GM21515 (cell line): ENCODE measurements at regions not wholly inside any gene's neighbourhood (a gene's known extent, or its start where the extent isn't known, plus 50 kb on each side); places are given as distances from the start of the nearest gene placed in this dataset.
"Not testable (repeated sequence)": the region's sequence is repeated elsewhere in the genome, so short reads cannot be mapped to it uniquely, and the experiment has no call there.

ENCODE experiments used
- ATAC-seq: cut with Tn5 transposase; IDR thresholded peaks from one replicate; pipeline ENCODE4 v1.9.1; 2021; ENCODE audit not compliant: unreplicated experiment

DNA sequence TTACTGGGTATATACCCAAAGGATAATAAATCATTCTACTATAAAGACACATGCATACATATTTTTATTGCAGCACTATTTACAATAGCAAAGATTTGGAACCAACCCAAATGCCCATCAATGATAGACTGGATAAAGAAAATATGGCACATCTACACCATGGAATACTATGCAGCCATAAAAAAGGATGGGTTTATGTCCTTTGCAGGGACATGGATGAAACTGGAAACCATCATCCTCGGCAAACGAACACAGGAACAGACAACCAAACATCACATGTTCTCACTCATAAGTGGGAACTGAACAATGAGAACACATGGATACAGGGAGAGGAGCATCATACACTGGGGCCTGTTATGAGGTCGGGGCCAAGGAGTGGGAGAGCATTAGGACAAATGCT lies 665.0 kb upstream of the KCNMB2 start:
- ATAC-seq, result not testable (repeated sequence)

DNA sequence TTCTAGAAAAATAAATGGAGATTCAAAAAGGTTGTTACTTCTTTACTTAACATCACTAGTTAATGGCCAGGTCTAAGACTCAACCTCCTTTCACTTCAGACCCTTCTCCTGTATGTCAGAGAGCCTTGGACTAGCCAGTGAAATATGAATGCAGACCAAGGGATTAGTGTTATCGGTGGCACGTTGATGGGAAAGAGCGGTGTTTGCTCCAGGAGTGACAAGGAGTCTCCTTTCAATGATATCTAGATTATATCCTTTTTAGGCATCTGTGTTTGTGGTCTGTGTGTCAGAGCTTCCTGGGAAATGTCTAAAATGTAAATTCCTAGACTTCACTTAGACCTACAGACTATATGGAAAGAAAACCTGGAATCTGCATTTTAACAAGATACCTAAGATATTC lies 658.0 kb upstream of the KCNMB2 start:
- no peak for ATAC-seq

DNA sequence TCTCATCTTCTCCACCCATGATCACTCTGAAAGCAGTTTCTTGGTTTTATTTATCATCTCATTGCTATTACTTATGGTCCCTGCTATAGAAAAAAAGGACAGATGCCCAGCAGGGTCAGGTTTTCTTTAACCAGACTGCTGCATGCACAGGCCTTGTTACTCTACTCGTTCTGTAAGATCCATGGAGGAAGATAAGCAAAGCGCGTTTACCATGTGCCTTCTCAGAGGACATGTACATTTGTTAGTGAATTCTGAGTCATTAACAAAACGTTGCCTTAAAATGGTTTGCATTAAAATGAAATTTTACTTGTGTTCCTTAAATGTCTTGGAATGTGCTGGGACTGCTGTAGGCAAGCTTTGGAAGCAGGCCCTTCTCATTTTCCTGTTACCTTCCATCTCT lies 657.3 kb upstream of the KCNMB2 start:
- no peak for ATAC-seq

DNA sequence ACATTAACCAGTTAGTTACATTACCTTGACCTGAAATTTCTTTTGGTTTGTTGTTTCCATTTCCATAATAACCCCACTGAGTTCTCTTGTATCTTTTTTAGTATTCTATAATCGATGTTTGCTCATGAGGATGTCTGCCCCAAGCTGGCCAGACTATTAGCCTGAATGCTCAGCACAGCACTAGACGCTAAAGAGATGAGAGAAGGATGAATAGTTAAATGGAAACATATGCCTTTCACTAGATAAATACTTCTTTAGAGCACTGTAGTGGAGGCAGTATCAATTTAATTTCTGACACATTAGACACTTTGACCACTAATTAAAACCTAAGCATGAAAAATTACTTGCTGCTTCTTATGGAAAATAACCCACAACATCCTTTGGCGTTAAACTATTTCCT lies 654.9 kb upstream of the KCNMB2 start:
- ATAC-seq, result no peak

DNA sequence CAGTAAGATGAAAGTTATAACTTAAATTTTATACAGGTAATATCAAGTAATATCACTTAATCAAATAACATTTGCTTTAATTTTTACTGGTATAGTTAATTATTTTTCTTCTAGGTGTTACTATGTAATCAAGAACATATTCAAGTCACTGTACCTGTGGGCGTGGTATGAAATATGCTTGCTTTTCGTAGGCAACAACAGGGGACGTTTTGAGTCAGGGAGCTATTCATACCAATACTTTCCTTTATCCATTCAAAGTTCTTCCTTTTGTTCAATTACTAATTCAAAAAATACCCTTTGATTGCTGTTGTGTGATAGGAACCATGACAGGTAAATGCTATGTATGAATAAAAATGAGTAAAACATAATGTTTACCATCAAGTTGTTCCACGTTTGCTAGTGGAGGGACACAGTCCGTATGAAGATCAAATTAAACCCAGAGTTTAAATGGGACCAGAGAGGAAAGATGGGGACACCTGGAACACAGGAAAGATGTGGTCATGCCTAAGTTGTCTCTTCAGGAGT lies 654.0 kb upstream of the KCNMB2 start:
- no peak for ATAC-seq

DNA sequence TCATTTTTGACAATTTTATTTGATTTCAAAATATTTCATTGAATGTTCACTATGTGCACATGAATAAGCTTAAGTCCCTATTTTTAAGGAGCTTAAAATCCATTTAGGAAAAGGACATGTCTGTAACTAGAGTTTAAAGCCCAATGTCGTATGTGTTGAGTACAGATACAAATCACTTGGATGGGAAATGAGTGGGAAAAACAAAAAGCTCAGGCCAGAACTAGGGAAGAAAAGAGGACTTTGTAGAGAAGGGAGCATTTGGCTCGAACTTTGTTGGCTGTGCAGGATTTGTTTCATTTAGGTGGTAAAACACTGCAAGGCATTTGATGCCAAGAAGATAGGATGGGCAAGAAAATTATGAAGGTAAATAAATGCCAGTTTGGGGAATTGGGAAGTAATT lies 653.1 kb upstream of the KCNMB2 start:
- ATAC-seq, result no peak

DNA sequence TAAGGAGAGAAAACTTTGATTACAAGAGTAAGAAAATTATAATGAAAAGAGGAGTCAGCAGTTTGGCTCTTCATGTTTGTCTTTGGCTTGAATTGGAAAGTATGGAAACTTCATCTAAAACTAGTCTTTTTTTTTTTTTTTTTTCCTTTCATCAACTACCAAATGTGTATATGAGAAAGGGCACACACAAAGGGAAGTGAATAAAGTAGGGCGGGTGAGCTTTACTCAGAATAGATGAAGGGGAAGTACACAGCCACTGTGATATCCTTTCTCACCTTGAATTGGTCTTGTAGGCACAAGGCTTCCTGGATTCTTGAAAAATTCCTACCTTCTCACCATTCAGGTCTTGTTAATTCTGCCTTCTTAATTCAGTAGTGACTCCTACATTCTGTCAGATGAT lies 652.3 kb upstream of the KCNMB2 start:
- ATAC-seq, result no peak

DNA sequence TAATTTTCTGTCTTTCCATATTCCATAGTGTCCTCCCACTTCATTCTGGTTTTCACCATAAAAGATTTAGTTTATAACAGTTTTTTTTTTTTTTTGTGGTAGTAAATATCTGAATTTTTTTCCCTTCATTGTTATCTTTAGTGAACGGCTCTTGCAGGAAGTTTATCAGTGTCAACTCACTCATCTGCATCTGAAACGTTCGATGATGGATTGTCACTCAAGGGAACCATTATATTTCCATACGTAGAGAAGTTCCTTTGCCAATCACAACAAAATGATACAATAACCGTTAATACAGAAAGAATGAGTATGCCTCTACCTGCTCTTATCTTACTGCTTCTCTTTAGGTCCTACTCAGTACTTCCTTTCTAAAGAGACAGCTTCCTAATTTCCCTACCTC lies 651.2 kb upstream of the KCNMB2 start:
- no peak for ATAC-seq

DNA sequence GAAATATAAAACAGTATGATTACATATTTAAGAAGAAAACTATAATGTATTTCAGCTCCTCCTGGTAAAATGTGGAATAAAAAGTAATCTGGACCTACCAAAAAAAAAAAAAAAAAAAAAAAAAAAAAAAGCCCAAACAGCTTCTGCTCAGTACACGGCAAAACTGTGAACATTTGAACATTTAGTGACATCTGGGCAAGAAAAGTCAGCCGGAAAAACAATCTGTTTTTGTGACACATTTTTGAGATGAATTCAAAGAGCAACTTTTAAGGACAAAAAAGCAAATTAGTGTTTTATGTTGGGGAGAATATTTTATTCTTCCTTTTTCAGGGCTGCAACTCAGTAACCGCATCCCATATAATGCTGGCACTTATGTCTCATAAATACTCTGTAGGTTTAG lies 649.7 kb upstream of the KCNMB2 start:
- no peak for ATAC-seq

DNA sequence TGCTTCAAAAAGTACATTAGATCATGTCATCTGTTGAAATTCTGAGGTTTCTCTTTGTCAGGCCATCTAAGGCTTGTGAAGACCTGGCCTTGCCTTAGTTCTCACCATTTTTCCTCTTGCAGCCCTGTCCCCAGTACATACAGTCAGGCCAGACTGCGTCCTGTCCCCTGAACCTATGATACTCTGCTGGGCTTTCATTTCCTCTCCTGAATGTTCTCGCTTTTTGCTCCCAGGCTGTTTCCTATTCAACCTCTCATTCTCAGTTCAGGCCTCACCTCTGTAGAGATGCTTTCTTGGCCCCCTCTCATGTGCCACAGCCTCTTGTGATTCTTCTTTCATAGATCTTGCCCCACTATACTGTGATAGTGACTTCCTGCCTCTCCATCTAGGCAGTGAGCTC lies 648.8 kb upstream of the KCNMB2 start:
- ATAC-seq, result peak; percentile 70

DNA sequence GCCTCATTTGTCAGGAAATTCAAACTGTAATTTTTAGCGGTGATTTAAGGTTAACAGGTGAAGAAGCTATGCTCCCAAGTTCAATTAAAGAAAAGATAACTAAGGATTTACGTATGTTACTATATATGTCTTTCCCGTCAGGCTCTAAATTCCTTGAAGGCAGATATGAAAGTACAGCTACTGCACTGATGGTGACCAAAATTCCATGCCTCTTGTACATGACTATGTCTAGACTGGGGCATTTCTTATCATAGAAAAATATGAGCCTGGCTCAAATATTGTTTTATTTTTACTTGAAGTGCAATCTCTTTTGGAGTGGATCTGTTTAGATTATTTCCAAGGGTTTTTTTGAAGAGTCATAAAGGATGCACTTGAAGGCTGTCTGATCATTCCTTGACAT lies 647.1 kb upstream of the KCNMB2 start:
- no peak for ATAC-seq

DNA sequence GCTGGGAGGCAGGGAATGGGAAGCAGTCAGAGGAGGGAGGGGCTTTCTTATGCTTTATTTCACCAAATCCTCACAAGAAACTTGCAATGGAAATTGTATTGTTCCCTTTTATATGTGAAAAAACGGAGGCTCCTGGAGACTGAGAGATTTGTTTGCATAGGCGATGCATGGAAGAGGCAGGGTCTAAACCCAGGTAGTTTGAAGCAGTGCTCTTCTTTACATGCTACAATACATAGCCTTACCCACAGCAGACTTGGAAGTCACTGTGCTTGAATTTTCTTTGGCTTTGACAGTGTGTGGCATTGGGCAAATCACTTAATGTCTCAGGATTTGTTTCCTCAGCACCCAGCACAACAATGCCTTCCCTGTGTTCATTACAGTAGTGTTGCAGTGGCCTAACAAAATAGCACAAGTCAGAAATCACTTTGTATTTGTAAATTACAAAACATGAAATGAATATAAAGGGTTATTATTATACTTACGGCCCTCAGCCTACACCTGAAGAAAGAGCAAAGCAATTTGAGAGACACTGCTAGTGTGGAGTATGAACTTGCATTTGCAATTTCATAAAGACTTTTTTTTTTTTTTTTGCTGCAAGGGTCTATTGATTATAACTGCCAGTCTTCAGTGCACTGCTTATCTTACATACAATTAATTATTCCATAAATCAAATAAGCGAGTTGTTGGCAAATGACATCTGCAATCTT lies 646.4 kb upstream of the KCNMB2 start:
- ATAC-seq, result no peak

DNA sequence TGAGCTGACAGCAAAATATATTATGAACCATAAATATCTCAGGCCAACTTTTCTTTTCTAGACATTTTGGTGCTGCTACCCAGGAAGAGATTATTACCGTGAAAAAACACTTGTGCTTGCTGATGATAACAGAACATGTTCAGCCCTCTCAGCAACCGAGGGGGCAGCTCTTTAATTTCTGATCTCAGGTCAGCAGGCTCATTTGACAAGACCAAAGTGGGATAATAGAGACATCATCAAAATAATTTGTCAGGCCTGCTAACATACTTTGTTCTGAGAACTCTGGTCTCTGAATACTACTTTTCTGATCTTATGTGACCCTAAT lies 645.9 kb upstream of the KCNMB2 start:
- no peak for ATAC-seq

DNA sequence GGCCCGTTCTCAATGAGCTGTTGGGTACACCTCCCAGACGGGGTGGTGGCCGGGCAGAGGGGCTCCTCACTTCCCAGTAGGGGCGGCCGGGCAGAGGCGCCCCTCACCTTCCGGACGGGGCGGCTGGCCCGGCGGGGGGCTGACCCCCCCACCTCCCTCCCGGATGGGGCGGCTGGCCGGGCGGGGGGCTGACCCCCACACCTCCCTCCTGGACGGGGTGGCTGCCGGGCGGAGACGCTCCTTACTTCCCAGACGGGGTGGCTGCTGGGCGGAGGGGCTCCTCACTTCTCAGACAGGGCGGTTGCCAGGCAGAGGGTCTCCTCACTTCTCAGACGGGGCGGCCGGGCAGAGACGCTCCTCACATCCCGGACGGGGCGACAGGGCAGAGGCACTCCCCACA lies 644.7 kb upstream of the KCNMB2 start:
- ATAC-seq, result not testable (repeated sequence)

DNA sequence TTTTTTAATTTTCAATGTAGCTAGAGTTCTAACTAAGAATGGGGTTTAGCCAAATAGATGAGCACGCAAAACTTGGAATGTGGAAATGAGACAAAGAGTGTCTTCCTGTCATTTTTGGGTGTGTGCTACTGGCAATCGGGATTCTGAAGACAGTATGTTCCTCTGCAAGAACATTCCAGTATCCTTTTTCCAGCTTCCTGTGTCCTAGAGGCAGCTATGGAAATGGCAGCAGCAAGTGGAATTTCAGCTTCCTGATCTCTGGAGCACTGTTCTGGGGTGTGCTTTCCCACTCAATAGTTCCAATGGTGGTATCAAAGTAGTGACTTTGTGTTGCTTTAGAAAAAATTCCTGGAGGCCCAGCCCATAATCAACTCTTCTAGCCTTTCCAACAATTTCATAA lies 642.9 kb upstream of the KCNMB2 start:
- no peak for ATAC-seq

DNA sequence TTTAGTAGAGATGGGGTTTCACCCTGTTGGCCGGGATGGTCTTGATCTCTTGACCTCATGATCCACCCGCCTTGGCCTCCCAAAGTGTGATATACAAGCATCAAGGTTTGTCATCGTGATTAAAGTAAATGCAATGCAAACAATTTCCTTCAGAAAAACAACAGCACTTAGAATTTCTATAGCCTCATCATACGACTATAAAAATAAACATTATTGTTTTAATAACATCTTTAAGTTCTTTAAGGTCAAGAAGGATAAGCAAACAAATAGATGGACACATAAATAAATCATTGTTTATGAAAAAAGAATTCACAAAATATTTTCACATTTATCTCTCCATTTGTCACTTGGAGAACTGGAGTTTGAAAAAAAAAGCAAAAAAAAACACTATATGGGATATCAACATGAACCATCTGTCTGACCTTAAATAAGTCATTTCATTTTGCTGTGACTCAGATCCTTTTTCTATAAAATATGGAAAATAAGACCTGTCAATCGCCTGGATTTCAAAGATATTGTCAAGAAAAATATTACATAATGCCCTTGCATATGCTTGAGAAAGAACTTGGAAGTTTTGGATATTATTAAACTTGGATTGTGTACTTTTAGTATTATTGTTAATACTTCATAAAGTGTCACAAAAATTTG lies 642.0 kb upstream of the KCNMB2 start:
- ATAC-seq, result no peak

DNA sequence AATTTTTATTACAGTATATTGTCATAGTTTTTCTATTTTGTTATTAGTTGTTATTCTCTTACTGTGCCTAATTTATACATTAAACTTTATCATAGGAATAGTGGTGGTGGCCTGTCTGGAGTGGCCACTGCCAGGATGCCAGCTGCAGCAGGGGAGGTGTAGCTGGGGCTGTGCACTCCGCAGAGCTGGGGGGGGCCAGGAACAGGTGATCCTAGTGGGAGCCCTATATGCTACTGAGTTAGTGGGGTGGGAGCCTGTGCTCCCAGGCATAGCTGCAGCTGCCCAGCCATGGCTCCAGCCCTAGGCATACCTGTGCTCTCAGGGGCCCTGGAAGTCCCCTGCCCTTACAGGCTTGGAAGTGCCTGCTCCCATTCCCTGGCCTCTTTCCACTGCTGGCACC lies 638.1 kb upstream of the KCNMB2 start:
- ATAC-seq, result no peak

DNA sequence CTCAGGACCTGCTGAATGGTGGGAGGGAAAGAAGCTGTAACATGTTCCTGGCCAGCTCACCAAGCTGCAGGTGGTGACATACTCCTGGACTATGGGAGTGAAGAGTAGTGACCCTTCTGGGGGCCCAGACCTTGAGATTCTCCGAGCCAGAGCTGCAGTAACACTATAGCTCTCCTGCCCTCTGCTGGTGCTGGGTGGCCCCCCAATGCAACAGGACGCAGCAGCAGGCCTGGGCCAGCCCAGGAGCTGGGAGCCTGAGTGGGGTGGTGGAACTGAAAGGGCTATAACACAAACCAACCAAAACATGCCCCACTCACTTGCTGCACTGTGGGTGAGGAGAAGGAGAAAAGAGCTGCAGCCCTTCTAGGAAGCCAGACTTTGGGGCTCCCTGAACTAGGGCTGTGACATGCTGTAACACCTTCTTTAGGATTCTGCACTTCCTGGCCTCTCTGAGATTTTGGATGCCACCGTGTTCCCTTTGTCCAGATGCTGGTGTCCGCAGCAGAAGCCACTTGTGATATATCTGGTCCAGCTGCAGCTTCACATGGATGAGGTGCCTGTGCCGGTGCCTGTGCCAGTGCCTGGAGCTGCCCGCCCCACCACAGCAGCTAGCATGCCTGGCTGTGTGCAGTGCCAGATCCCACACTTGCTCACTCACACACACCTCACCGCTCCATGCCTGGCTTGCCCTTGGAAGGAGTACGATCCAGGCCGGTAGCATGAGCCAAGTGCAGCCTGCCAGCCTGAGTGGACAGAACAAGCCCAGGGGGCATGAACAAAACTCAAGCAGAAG lies 636.8 kb upstream of the KCNMB2 start:
- ATAC-seq, result no peak

DNA sequence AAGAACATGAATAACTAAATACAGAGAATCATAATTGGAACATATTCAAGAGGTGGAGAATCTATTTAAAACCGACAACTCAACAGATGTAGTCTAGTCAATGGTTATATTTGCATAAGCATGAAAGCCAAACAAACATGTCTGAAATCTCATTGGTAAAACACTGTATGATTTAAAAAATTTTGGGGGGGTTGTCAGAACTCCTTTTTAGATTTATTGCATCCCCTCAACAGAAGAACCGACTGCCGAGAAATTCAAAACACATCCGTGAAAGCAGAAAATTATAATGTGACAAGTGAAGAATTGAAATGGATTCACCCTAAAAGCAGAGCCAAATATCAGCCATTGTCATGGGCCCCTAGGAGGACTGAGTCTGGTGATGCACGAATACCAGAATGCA lies 633.4 kb upstream of the KCNMB2 start:
- no peak for ATAC-seq

DNA sequence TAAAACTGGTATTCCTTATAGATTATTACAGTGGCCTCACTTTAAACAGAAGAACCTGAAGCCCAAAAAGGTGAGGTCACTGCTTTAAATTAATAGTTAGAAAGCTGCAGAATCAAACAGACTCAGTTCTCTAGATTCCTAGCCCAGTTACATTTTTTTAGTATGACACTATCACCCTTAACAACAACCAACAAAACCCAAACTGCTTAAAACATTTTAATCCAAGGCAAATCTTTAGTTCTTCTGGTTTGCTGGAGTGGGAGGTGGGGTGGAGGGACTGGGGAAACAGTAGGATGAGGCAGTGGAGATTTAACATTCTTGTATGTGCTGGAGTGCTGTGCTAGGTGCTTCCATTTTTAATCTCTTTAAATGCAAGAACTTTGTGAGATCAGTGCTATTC lies 631.6 kb upstream of the KCNMB2 start:
- no peak for ATAC-seq

DNA sequence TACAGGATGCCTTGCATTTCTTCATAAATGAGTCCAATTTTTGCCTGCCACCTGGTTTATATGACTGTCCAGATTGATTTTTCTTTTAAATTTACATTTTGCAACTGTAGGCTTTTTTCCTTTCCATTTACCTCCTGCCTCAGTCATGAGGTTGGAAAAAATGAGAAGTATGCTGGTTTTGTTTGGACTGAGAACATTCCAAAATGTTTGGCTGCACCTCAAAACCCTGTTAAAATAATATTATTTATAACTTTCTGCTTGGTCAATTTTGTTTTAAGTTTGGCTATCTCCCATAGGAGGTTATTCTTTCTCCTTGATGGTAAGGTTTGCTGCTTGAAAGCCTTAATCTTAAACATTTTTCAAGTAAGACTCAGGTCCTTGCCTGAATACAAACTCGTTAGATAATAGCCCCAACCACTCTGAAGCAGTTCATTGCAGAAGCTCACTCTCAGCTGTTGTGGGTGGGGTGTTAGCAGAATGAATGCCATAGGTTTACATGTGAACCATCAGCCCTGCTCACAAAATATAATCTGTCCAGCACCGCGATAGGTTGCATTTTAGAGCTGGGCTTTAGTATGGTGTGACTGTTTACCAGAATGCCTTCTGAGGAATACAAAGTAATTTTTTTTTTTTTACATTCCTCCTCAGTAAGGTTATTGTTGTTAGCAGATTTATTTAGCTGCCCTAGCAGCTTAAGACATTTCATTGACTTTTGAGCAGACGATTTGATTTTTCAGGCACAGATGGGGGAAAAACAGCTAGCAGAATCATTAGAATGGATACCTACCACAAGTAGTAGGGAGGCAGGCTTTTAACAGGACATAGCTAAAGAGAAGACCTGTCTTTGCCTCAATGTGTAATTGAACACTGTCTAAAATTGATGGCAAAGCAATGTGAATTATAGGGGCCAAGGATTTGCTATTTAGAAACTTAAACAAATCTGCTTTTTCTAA lies 630.8 kb upstream of the KCNMB2 start:
- ATAC-seq, result no peak
